ENCODE measurements at regions not wholly inside any gene's neighbourhood (a gene's known extent, or its start where the extent isn't known, plus 50 kb on each side); places are given as distances from the start of the nearest gene placed in this dataset.

DNA sequence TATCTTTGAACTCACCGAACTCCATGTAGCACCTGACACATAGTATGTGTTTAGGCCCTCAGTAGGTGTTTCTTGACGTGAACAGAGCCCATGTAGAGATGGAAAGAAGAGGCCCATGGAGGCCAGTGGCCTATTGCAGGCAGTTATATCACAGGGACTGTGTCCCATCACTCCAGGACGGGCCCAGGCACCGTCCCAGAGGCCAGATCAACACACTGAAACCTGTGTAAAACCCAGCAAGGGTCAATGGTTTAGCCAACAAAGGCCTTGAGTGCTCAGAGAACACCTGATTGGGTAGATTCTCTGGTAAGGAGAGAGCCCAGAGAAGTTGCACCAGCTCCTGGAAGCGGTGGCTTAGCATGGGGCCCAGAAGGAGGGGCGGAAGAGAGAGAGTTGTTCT, 82.8 kb downstream of the INHBB start:
- no peak for DNase-seq

DNA sequence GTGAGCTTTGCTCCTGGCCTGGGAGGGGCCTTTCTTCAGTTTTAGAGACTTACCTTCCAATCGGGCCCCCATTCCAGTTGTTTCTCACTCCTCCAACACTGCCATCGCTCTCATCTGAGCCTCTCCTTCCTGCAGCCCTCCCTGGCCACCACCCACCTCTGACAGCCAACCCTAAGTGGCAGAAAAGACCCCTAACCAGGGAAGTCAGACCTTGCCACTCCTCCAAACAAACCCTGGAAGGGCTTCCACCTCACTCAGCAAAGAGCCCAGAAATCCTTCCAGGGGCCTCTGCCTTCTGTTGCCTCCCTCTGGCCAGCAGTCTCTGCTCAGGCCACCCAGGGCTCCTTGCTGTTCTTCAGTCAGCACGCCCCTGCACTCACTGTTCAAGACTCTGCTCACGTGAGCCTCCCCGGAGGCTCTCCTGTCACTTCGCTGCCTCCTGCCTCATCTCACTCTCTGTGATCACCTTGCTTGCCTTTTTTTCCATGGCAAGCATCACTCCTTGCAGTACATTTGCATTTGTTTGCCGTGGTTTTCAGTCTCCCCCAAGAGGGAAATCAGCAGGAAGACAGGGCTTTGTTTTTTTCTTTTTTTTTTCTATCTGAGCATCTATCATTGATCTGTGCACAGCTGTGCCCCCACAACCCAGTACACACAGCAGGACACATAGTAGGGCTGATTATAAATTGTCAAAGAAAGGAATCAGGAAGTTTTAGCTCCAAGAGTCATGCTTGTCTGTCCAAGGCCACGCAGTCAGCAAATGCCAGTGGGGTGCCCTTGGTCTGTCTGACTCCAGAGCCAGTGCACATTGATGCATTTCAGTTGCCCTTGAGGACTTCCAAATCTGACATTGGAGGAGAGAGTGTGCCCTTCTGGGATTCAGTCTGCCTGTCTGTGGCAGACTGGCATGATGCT, 83.9 kb downstream of the INHBB start:
- DNase-seq, result no peak

DNA sequence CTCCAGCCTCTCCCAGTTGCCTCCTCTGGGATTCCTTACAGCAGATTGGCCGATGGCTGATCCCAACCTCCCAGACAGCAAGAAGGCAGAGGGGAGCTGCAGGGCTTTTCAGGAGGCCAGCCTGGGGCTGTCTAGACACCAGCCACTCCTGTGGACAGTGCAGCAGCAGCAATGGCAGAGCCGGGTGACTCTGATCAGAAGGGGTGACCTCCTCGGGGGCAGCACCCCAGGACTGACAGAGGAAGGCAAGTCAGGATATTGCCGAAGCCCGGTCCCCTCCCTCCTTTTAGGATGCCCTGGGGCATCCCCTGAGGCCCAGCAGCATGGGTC, 84.5 kb downstream of the INHBB start:
- no peak for DNase-seq

DNA sequence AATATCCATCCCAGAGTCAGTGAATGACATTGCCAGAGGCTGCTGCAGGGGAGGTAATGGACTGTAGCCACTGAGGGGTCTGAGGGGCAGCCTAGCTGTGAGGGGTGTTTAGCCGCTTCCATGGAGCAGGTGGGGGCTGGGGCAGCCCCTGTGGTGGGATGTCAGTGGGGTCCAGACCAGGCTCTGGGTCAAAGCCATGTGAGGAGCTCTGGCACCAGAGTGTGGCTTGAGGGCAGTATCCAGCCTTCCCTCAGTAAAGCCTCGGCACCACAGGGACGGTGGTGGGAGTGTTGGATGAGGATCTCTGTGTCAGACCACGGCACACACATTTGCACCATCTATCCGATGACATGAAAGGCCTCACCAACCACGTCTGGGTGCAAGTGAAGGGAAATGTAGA, 85.0 kb downstream of the INHBB start:
- DNase-seq, result no peak

DNA sequence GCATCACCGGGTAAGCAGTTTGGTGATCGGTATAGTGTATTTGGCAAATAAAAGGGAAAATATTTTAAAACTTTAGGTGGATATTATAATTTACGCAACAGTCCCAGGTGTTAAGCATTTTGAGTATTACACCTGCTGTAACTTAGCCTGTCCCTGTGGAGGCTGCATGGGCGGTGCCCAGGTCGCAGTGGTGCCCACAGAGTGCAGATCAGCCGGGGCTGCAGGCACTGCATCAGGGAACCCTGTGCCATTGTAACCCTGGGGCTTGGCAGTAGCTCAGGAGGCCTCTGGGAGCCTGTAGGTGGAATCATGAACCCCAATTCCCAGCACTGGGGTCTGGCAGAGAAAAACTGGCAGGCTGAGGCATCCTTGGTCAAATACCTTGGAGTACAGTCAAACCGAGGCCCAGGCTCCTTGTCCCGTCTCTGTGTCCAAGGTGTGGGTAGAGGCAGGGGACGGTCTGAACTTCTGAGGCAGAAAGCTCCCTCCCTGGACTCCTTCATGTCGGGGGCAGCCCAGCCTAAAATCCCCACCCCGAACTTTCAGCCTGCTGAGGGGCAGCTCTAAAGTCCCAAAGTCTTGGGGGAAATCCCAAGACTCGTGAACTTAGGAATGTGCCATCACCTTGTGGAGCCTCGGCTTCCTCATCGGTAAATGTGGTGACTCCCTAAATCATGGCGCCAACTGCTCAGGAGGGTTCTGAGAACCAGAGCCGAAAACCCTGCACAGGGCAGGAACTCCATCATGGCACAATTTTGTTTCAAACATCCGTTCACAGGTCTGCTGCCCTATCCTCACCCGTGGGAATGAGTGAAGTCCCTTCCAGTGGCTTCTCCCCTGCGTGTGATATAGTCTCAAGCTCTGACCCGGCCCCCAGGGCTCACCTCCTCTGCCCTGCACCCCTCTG, 85.7 kb downstream of the INHBB start:
- no peak for DNase-seq

DNA sequence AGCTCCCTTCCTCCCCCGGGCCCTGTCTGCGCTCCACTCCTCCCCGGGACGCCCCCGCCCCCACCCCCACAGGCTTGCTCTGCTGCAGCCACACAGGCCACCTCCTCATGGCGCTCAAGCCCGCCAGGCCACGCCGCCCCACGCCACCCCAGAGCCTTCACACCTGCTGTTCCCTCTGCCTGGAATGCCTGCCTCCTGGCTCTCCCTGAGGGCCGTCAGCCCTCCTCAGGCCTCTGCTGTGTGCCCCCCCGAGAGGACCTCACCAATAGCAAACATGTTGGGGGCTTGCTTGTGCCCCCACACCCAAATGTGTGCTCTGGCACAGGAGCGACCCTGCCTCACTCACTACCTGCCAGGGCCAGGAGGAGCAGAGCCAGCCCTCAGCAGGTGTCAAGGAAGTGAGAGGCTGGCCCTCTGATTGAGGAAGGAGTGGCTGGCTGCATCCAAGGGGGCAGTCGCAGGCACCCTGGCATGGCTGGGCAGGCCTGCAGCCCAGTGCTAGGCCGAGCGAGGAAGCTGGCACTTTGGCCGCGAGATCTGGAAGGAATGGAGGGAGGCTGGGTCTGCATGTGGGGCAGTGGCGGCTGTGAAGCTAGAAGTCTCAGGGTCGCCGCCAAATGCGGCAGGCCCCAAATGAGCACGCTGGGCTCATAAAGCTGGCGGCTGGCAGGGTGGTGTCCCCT, 86.5 kb downstream of the INHBB start:
- DNase-seq, result no peak

DNA sequence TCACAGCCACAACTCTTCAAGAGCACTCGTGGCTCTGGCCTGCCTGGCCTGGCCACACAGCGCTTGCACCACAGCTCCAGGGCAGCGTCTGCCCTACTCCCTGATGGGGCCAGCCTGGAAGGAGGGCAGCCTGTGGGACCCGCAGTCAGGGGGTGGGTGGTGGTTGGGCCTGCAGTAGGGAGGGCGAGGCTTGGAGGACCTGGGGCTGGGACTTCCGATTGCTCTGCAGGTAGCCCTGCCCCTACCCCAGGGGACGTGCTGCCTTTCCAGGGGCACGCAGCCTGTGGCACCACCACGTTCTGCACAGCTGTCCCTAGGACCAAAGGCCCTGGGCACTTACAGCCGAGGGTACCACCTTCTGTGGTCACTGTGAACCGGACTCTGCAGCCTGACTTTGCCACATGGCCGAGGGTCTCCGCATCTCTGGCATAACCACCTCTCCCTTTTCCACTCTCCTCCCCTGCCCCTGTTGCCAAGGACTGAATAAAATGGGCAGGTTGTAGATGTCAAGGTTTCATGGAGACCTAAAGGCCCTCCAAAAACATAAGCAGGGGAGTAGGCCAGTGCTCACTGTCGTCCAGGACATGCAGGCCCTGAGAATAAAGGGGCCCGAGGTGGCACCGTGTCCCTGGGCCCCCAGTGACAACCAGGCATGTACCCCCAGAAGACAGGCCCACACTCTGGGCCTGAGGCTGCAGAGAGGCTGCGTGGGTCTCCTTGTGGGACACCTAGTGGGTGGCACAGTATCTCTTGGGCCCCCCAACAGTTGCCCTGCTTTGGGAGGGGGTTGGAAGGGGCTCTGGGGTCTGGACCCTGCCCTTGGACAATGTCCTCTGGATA, 87.3 kb downstream of the INHBB start:
- DNase-seq, result no peak

DNA sequence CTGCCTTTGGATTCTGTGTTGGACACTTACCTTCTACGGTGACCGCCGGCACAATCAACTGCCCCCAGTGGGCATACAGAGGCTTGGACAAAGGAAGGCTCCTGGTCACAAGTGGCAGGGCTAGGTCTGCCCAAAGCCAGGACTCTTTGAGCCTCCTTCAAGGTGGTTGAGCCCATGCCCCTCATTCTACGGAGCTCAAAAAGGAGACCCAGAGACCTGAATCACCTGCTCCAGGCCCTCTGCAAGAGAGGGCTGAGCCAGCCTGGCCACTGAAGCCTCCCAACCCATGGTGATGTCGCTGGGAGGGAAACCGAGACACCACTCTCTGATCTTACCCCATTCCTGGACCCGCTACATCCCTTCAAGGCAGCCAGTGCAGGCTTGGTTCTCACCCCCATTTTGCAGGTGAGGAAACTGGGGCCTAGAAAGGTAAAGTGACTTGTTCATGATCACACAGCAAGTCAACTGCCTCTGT, 87.9 kb downstream of the INHBB start:
- DNase-seq, result no peak

DNA sequence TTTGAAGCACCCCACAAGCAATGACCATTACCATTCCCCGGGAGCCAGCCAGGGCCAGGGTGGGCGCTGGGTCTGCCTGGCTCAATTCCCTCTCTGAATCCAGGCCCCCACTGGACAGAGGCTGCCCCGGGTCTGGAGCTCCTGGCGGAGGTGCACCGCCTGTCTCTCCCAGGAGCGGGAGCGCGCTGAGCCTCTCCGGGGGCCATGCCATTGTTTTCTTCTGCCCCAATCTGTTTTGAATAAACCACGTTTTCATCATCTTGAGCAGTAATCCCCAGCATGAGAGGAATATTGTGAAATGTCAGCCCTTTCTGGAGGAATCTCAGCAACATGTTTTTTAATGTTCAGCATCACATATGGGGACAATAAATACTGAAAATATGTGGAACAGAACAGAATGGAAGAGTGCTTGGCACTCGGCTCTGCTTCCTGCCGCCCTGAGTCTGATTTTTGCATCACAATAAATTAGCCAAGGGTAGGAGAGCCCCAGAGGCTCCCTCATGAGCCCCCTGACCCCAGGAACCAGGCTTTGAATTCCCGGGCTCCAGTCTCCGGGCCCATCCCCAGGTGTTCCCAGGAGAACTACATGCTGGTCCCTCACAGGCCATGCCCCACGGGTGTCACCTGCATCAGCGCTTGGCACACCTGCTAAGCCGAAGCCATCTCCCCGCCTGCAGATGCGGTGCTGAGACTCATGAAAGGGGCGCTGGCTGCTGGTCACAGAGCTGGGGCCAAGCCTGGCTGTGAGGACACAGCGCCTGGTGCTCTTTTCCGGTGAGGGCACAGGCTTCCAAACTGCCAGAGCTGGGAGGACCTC, 88.8 kb downstream of the INHBB start:
- no peak for DNase-seq

DNA sequence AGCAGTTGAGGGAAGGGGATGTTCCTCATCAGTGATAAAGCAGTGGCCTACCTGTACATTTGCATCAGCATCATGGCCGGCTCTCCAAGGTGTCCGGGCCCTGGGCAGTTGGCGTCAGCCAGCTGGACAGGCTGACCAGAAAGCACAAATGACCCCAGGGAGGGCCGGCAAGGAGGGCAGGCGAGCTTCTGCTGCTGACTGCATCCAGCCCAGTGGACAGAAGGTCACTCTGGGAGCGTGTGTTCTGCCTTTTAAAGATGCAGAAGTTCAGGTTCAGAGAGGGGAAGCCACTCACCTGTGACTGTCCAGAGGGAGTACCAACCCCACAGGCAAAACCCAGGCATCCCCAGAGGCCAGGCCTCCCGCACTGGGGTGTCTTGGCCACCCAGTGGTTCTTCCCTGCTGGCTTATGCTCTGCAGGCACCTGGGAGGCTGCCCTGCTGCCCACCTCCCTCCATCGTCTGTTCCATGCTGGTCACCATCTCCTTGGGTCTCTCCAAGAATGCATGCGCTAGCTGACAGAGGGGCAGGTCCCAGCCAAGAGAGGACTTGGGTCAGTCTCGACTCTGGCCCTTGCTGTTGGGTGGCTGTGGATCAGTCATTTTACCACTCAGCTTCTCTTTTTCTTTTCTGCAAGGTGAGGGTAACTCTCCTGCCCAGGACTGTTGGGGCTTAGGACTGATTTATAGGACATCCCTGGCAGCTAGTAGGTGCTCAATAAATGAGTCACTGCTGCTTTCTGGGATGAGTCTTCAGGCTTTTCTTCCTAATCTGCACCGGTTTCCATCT, 89.9 kb downstream of the INHBB start:
- no peak for DNase-seq

DNA sequence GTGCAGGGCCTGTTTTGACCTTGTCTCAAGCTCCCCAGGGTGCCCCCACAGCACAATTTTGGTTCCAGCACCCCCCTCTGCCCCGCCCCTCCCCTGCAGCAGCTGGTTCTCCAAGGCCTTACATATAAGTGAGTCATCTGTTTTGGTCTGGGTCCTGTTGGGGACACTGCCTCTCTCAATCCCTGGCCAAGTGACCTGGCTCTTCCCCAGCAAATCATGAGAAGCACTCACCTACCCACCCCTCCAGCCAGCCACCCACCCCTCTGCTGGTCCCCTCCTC, 90.5 kb downstream of the INHBB start:
- DNase-seq, result no peak

DNA sequence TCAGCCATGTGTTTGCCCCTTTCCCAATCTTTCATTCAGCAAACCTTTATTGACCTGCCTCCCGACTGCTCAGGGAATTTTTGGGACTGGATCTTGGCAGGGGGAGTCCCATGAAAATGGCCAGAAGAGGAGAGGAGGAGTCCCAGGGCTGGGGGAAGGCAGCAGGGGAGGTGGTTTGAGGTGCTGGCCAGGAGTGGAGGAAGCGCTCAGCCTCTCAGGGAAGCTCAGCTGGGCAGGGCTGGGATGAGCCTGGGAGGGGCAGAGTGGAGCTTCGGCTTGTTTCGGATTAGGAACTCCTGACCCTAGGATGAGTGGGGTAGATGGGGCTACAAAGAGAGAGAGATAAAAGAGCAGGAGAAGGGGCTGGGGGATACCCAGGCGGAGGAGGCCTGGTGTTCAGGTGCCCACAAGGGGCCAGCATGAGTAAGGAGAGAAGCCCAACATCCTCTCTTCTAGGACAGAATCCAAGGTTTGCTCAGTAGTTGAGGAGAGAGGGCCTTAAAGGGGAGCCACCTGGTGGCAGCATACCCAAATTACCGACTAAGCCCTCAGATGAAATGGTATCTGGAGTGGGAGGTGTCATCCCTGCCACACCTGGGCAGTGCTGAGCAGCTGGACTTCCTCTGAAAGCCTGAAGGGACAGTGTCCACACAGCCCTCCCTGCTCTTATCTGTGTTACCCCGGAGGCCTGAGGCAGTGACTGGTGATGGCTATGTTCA, 91.1 kb downstream of the INHBB start:
- no peak for DNase-seq

DNA sequence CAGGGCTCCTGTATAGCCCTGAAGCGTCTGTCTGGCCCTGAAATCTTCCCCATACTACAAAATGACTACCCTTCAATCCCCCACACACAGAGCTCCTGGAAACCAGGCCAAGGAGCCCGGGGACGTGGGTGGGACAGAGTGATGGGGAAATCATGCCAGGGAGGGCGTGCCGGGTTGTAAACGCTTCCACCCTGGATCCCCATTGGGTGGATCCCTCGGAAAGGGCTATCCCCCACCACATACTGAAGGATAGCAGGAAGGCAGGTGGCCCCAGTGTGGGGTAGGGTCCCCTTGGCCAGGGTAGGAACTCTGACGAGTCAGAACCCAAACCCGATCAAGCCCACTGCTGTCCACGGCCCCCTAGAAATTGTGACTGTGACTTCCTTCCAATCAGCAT, 91.7 kb downstream of the INHBB start:
- no peak for DNase-seq

DNA sequence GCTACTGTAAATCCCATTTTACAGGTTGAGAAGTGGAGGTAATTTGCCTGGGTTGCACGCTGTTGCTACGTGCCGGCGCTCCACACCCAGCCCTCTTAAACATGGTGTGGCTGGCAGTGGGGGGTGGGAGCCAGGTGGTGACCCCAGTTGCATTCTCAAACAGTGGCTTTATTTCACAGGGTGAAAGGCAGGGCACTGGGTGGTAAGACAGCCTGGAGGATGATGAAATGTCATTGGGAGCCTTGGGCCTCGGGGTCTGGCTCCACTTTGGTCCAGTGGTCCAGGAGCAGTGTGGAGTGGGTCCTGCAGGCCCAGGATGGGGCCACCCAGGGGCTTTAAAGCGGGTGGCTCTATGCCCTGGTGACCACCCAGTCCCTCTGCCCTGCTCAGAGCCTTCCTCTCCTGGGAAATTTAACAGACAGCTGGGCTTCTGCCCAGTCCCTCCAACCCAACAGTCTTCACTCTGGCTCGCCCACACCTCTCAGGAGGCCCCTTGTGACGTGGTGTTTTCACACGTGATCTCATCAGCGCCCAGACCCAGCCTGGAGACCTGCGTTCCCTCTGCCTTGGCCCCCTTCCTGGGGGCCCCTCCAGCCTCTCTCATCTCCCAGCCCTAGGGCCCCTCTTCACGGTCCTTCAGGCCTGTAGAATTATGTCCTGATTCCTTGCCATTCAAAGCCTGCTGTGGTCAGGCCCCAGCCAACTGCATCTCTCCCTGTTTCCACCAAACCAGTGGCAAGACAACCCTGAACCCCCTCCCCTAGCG, 92.5 kb downstream of the INHBB start:
- DNase-seq, result no peak

DNA sequence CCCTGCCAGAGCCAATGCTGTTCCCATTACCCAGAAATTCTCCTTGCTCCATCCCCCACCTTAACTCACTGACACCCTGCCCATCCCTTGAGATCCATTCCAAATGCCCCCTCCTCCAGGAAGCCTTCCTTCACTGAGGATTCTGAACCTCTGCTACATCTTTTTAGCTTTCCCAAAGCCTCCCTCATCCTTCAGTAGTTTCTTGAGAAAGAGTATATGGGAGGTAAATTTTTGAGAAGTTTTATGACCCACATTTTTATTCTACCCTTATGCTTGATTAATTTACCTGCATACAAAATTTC, 93.1 kb downstream of the INHBB start:
- DNase-seq, result no peak

DNA sequence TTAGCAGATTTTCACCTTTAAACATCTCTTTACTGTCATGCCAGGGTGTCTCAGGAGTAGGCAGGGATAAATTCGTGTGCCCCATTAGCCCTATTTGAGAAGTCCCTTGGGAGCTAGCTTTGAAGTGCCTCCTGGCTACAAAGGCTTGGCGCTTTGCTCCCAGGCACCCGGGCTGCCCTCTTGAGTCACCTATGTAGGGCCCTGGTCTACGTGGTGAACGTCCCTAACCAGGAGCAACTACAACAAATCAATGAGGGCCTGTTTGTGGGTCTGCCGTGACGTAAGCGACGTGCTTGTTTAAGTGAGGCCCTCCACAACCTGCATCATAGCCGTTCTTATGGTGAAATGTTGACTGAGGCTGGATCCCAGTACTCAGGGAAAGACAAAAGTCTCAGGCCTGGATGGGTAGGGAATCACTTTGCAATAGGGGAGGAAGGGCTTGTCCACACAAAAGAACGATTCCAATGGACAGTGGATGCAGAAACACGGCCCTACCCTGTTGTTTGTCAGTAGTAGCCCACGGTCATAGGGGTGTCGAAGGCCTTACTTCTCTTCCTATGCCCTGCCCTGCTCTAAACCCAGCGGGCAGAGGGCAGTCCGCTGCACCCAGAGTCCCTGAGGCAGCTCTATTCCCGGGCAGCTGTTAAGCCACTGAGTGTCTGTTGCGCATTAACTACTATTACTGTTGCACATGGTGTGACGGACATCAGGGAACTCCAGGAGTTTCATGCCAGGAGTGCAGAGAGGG, 93.9 kb downstream of the INHBB start:
- no peak for DNase-seq

DNA sequence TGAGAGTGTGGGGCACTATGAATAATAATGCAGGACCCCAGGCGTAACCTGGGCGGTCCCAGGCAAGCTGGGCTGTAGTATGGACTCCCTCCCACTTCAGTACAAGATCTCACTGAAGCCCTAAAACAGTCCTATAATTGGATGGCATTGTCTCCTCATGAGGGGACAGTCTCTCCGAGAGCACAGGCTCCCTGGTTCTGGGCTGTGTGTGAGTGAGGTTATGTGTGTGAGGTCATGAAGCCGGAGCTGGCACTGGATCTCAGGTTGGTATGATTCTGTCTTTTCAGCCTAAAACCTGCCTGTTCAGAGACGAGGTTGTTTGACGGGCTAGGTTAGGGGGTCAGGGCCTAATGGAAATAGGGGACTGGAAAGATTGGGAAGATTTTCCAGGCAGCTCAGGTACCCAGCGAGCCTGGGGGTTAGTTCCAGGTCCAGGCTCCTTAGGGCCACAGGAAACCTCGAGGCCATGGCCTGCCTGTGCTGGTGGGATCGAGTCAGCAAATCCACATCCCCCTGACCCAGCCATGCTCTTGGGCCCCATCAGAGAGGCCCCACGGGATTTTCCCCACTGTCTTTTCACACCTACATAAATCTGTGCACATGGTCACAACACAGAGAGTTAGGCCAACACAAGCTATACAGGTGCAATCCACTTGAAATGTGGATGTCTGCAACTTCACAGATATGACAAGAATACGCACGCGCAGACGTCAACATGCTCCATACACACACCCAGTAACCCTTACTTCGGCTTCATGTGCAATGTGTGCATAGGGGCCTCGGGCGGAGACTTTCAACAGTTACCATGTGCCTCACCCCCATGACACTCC, 94.8 kb downstream of the INHBB start:
- no peak for DNase-seq

DNA sequence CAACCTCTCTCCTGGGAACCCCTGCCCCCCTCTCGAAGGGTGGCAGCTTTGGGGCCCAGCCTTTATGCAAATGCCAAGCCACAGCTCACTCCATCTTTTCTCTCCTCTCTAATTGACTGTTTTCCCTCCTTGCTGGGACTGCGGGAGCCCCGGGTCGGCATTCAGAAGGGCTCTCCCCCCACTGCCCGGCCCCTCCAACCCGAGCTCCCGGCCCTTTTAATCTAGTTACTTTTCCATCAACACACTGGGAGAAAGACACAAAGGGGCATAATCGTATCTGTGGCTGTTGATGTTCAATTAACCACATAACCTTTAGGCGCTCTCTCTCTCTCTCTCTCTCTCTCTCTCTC, 95.4 kb downstream of the INHBB start:
- no peak for DNase-seq

All from activated CD4-positive, alpha-beta T cell treated with anti-CD3 and anti-CD28 coated beads for 4 hours (primary cell).